OCI-LY1 (cell line): ENCODE measurements at regions not wholly inside any gene's neighbourhood (a gene's known extent, or its start where the extent isn't known, plus 50 kb on each side); places are given as distances from the start of the nearest gene placed in this dataset.

Experiments
- H2AFZ ChIP-seq: fragments of 200-600 bp; sonication (generic), shearing (Covaris generic); 2 replicates; pipeline ENCODE4 v1.6.0; 2014; ENCODE audit warnings: antibody characterized with exemption, mild to moderate bottlenecking, low read length
- H3F3A ChIP-seq: fragments of 200-600 bp; sonication (generic), shearing (Covaris generic); 2 replicates; pipeline ENCODE4 v1.6.0; 2014; ENCODE audit warnings: mild to moderate bottlenecking, antibody characterized with exemption, low read length, moderate library complexity; ENCODE audit not compliant: insufficient read depth
- H3K27ac ChIP-seq: fragments of 200-600 bp; sonication (generic); 2 replicates; pipeline ENCODE4 v1.5.1; 2014; ENCODE audit warnings: low read length, mixed run types, mild to moderate bottlenecking, low read depth; ENCODE audit not compliant: poor library complexity, severe bottlenecking
- H3K27me3 ChIP-seq: fragments of 200-600 bp; sonication (generic); 2 replicates; pipeline ENCODE4 v1.6.0; 2014; ENCODE audit warnings: antibody characterized with exemption, mild to moderate bottlenecking, low read length, moderate library complexity; ENCODE audit not compliant: insufficient read depth
- H3K36me3 ChIP-seq: fragments of 200-600 bp; sonication (generic); 2 replicates; pipeline ENCODE4 v1.6.1; 2014; ENCODE audit warnings: mild to moderate bottlenecking, antibody characterized with exemption, low read length, moderate library complexity, mixed read lengths; ENCODE audit not compliant: insufficient read depth
- H3K4me1 ChIP-seq: fragments of 200-600 bp; sonication (generic); 2 replicates; pipeline ENCODE4 v1.5.1; 2014; ENCODE audit warnings: mild to moderate bottlenecking, low read length, moderate library complexity; ENCODE audit not compliant: insufficient read depth, severe bottlenecking
- H3K4me2 ChIP-seq: fragments of 200-600 bp; sonication (generic), shearing (Covaris generic); 2 replicates; pipeline ENCODE4 v1.6.1; 2014; ENCODE audit warnings: low read length
- H3K4me3 ChIP-seq: fragments of 200-600 bp; sonication (generic); 2 replicates; pipeline ENCODE4 v1.5.1; 2014; ENCODE audit warnings: low read length, low read depth, mild to moderate bottlenecking, mixed read lengths; ENCODE audit not compliant: poor library complexity, severe bottlenecking
- H3K79me2 ChIP-seq: fragments of 200-600 bp; shearing (Covaris generic); 2 replicates; pipeline ENCODE4 v1.6.1; 2016; ENCODE audit warnings: mixed run types, low read length, mixed read lengths; ENCODE audit not compliant: insufficient read depth
- H3K9ac ChIP-seq: fragments of 200-600 bp; sonication (generic), shearing (Covaris generic); 2 replicates; pipeline ENCODE4 v1.6.1; 2014; ENCODE audit warnings: mild to moderate bottlenecking, low read length, mixed read lengths
- H3K9me2 ChIP-seq: fragments of 200-600 bp; sonication (generic), shearing (Covaris generic); 2 replicates; pipeline ENCODE4 v1.6.1; 2014; ENCODE audit warnings: low read depth, mild to moderate bottlenecking, low read length, mixed read lengths
- H3K9me3 ChIP-seq: fragments of 200-600 bp; shearing (Covaris generic); 2 replicates; pipeline ENCODE4 v1.6.1; 2014; ENCODE audit warnings: low read length, mixed read lengths
- H4K20me1 ChIP-seq: fragments of 200-600 bp; sonication (generic), shearing (Covaris generic); 2 replicates; pipeline ENCODE4 v1.6.0; 2016; ENCODE audit warnings: mild to moderate bottlenecking, low read length; ENCODE audit not compliant: insufficient read depth
- EZH2 ChIP-seq: fragments of 200-600 bp; sonication (generic), shearing (Covaris generic); IDR thresholded peaks from 2 replicates; pipeline ENCODE4 v1.8.0; 2017; ENCODE audit warnings: borderline replicate concordance, mixed run types, mild to moderate bottlenecking, antibody characterized with exemption, low read length, moderate library complexity, mixed read lengths
- TF ChIP-seq, protein P1 (sequence below): fragments of 200-600 bp; sonication (generic), shearing (Covaris generic); IDR thresholded peaks from 2 replicates; pipeline ENCODE4 v1.5.1; 2017; ENCODE audit warnings: mild to moderate bottlenecking, antibody characterized with exemption, low read length, moderate library complexity, mixed read lengths

DNA sequence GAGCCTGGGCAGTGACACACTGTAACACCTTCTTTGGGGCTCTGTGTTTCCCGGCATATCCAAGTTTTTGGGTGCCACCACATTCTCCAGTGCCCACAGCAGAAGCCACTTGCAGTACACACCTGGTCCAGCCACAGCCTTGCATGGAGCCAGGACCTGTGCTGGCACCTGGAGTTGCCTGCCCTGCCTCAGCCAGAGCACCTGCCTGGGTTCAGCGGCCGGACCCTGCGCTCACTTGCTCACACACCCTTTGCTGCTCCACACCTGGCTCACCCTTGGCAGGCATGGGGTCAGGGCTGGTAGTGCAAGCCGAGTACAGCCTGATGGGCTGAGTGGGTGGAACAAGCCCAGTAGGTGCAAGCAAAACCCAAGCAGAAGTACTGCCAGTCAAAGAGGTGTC is 1511.1 kb downstream of the TECRL start:
- Histone ChIP-seq H2AFZ (no peak overlapping the region), H3K4me3 (no peak overlapping the region), H3K9me3 (no peaks in the 10 kb centered on the region), H3K79me2 (no peaks in the 10 kb centered on the region), H3K4me1 (no peaks in the 10 kb centered on the region), H3K27ac (no peak overlapping the region), H3K27me3 (no peaks in the 10 kb centered on the region), H4K20me1 (no peaks in the 10 kb centered on the region), H3F3A (no peaks in the 10 kb centered on the region), H3K36me3 (no peaks in the 10 kb centered on the region), H3K4me2 (no peak overlapping the region), H3K9me2 (no peaks in the 10 kb centered on the region), H3K9ac (no peak overlapping the region)
- no peak for TF ChIP-seq EZH2
- TF ChIP-seq, protein P1, sequence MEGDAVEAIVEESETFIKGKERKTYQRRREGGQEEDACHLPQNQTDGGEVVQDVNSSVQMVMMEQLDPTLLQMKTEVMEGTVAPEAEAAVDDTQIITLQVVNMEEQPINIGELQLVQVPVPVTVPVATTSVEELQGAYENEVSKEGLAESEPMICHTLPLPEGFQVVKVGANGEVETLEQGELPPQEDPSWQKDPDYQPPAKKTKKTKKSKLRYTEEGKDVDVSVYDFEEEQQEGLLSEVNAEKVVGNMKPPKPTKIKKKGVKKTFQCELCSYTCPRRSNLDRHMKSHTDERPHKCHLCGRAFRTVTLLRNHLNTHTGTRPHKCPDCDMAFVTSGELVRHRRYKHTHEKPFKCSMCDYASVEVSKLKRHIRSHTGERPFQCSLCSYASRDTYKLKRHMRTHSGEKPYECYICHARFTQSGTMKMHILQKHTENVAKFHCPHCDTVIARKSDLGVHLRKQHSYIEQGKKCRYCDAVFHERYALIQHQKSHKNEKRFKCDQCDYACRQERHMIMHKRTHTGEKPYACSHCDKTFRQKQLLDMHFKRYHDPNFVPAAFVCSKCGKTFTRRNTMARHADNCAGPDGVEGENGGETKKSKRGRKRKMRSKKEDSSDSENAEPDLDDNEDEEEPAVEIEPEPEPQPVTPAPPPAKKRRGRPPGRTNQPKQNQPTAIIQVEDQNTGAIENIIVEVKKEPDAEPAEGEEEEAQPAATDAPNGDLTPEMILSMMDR = no peak

DNA sequence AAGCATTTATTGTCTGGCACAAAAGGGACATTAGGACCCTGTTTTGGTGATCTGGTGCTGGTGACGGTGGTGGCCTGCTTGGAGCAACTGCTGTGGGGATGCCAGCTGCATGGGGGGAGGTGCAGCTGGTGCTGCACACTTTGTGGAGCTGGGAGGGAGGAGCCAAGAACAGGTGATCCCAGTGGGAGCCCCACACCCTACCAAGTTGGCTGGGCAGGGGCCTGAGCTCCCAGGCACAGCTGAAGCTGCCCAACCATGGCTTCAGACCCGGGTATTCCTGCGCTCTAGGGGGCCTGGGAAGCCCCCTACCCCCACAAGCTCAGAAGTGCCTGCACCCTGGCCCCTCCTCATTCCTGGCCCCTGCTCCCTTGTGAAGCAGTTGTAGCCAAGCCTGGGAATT is 1512.5 kb downstream of the TECRL start:
- Histone ChIP-seq H3K27me3 (no peaks in the 10 kb centered on the region), H3K9ac (no peak overlapping the region), H3K36me3 (no peaks in the 10 kb centered on the region), H3K4me2 (no peak overlapping the region), H3K9me3 (no peaks in the 10 kb centered on the region), H3F3A (no peaks in the 10 kb centered on the region), H3K79me2 (no peaks in the 10 kb centered on the region), H2AFZ (no peak overlapping the region), H3K4me3 (no peak overlapping the region), H3K4me1 (no peaks in the 10 kb centered on the region), H3K9me2 (no peaks in the 10 kb centered on the region), H3K27ac (no peak overlapping the region), H4K20me1 (no peaks in the 10 kb centered on the region)
- TF ChIP-seq, protein P1 = no peak
- no peak for TF ChIP-seq EZH2

DNA sequence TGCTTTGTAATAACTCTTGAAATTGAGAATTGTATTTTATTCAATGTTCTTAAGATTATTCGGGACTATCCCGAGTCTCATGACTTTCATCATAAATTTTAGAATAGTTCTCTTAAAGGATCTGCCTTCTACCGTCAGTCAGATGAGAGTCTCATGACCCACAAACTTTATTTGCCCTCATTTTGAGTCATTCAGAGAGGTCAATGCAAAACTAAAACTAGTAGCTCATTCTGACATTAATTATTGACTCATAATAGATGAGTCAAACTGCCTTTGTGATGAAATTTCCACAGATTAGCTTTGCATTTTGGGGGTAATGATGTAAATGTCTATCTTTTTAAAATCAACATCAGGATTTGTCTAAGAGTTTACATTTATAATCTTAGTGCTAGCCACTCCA is 1527.3 kb downstream of the TECRL start:
- Histone ChIP-seq H3K9me3 (no peaks in the 10 kb centered on the region), H3K27ac (no peak overlapping the region), H2AFZ (no peak overlapping the region), H3K36me3 (no peaks in the 10 kb centered on the region), H4K20me1 (no peaks in the 10 kb centered on the region), H3K9me2 (no peaks in the 10 kb centered on the region), H3K9ac (no peak overlapping the region), H3F3A (no peaks in the 10 kb centered on the region), H3K4me1 (no peaks in the 10 kb centered on the region), H3K4me3 (no peak overlapping the region), H3K27me3 (no peaks in the 10 kb centered on the region), H3K4me2 (no peak overlapping the region), H3K79me2 (no peaks in the 10 kb centered on the region)
- TF ChIP-seq, protein P1 = no peak
- no peak for TF ChIP-seq EZH2
